Endodermal cell (in vitro differentiated cells): ENCODE measurements at regions not wholly inside any gene's neighbourhood (a gene's known extent, or its start where the extent isn't known, plus 50 kb on each side); places are given as distances from the start of the nearest gene placed in this dataset.

Source experiments
- DNase-seq: peaks from one replicate; pipeline ENCODE4 v3.0.0-alpha.2; 2017
- H3K27ac ChIP-seq: 2 replicates; pipeline ENCODE4 v1.5.1; 2013; ENCODE audit warnings: mild to moderate bottlenecking, low read depth, low read length, moderate library complexity
- H3K27me3 ChIP-seq: 2 replicates; pipeline ENCODE4 v1.6.1; 2013; ENCODE audit warnings: mild to moderate bottlenecking, low read length, moderate library complexity; ENCODE audit not compliant: insufficient read depth, control insufficient read depth, poor library complexity, severe bottlenecking
- H3K36me3 ChIP-seq: 2 replicates; pipeline ENCODE4 v1.7.0; 2013; ENCODE audit warnings: mild to moderate bottlenecking, low read length, moderate library complexity; ENCODE audit not compliant: control insufficient read depth, insufficient read depth
- H3K4me1 ChIP-seq: one replicate; pipeline ENCODE4 v1.7.0; 2013; ENCODE audit warnings: low read length; ENCODE audit not compliant: control insufficient read depth, insufficient read depth
- H3K4me3 ChIP-seq: 2 replicates; pipeline ENCODE4 v1.5.1; 2013; ENCODE audit warnings: mild to moderate bottlenecking, low read length, moderate library complexity
- H3K9ac ChIP-seq: 2 replicates; pipeline ENCODE4 v1.6.1; 2013; ENCODE audit warnings: mild to moderate bottlenecking, low read length, moderate library complexity; ENCODE audit not compliant: poor library complexity, severe bottlenecking; ENCODE audit errors: extremely low read depth
- H3K9me3 ChIP-seq: 2 replicates; pipeline ENCODE4 v1.6.1; 2013; ENCODE audit warnings: mild to moderate bottlenecking, low read length, moderate library complexity; ENCODE audit not compliant: control insufficient read depth
- H3K27ac Mint-ChIP-seq: 2 replicates; pipeline ENCODE4 v1.8.0; 2020; ENCODE audit warnings: mixed read lengths
- H3K27me3 Mint-ChIP-seq: 2 replicates; pipeline ENCODE4 v1.8.0; 2021; ENCODE audit warnings: mild to moderate bottlenecking, mixed read lengths; ENCODE audit not compliant: insufficient read depth
- H3K36me3 Mint-ChIP-seq: 2 replicates; pipeline ENCODE4 v1.8.0; 2020; ENCODE audit warnings: low read depth, mixed read lengths
- H3K4me1 Mint-ChIP-seq: 2 replicates; pipeline ENCODE4 v1.8.0; 2020; ENCODE audit warnings: mixed read lengths
- H3K4me3 Mint-ChIP-seq: 2 replicates; pipeline ENCODE4 v1.8.0; 2020; ENCODE audit warnings: mild to moderate bottlenecking, moderate library complexity, mixed read lengths
- H3K9me3 Mint-ChIP-seq: 2 replicates; pipeline ENCODE4 v1.8.0; 2020; ENCODE audit warnings: mild to moderate bottlenecking, mixed read lengths
- WGBS, 2 experiments: methylation state at CpG; one replicate each; pipeline versions ENCODE4 v1.1.5 to v1.1.7; 2013; ENCODE audit warnings: missing lambda C conversion rate in 2 of 2, mixed read lengths in 1 of 2; ENCODE audit not compliant: insufficient coverage in 1 of 2, insufficient read length in 1 of 2; 5-methylcytosine and 5-hydroxymethylcytosine counted together
- TF ChIP-seq, protein P1 (sequence below): fragments of 200-600 bp; sonication (generic); conservative IDR thresholded peaks from 2 replicates; pipeline ENCODE4 v1.5.0; 2021; ENCODE audit warnings: antibody characterized with exemption, mild to moderate bottlenecking

DNA sequence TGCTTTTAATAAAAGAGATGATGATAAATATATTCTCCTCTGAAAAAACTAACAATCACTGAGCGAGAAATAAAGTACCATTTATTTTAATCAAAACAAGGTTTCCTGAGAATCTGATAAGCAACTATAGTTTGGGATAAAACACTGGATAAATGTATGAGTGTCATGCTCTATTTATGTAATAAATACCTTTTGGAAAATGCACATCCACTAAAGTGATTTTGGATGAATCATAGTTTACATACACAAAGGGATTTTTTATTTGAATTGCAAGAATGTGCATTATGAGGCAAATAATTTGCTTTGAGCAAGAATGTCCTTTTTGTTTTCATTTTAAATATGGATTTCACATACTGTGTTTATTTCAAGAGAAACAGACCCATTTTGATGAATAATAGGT is 1483.5 kb downstream of the MRPL39 start:
- Histone ChIP-seq H3K27me3 (no peaks in the 10 kb centered on the region), H3K4me3 (no peak overlapping the region), H3K9ac (no peak overlapping the region), H3K4me1 (no peaks in the 10 kb centered on the region), H3K27ac (no peak overlapping the region), H3K36me3 (no peaks in the 10 kb centered on the region), H3K9me3 (peaks cover 5% of the 10 kb centered on the region)
- Mint-ChIP-seq H3K27ac (no peak overlapping the region), H3K9me3 (peaks cover 26% of the 10 kb centered on the region), H3K36me3 (no peaks in the 10 kb centered on the region), H3K4me3 (no peak overlapping the region), H3K27me3 (no peaks in the 10 kb centered on the region), H3K4me1 (no peaks in the 10 kb centered on the region)
- WGBS, 2 experiments, result 80% methylated on average over 1 of the region's 1 CpG; no CpG with 5 or more reads in 1 of the 2 experiments
- DNase-seq, result no peak
- TF ChIP-seq, protein P1, sequence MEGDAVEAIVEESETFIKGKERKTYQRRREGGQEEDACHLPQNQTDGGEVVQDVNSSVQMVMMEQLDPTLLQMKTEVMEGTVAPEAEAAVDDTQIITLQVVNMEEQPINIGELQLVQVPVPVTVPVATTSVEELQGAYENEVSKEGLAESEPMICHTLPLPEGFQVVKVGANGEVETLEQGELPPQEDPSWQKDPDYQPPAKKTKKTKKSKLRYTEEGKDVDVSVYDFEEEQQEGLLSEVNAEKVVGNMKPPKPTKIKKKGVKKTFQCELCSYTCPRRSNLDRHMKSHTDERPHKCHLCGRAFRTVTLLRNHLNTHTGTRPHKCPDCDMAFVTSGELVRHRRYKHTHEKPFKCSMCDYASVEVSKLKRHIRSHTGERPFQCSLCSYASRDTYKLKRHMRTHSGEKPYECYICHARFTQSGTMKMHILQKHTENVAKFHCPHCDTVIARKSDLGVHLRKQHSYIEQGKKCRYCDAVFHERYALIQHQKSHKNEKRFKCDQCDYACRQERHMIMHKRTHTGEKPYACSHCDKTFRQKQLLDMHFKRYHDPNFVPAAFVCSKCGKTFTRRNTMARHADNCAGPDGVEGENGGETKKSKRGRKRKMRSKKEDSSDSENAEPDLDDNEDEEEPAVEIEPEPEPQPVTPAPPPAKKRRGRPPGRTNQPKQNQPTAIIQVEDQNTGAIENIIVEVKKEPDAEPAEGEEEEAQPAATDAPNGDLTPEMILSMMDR, result no peak

DNA sequence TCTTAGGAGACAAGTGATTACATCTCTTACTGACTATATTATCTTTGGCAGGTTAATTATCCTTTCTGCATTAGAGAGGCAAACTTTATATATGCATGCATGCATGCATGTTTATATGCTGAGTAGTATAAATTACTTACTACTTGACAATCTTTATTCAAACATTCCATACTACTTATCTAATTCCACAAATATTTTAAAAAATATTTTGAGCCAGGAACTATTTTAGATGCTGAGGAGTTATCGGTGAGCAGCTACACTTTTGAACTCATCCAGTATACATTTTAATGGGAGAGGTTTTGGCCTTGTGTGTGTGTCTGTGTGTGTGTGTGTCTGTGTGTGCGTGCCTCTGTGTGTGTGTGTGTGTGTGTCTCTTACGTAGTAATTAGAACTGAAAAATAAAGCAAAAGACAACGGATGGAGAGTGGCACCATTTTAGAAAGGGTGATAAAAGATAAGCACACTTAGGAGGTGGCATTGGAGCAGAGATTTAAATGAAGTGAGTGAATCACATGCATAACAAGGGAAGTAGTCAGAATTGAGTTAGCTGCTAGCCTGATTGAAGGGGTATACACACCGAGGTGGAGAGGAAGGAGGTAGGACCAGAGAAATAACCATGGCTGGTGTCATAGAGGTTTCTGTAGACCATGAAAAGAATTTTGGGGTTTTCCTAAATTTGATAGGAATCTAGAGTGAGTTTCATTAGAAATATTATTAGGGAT is 1488.4 kb downstream of the MRPL39 start:
- Histone ChIP-seq H3K9ac (no peak overlapping the region), H3K9me3 (no peaks in the 10 kb centered on the region), H3K4me1 (no peaks in the 10 kb centered on the region), H3K4me3 (no peak overlapping the region), H3K36me3 (no peaks in the 10 kb centered on the region), H3K27ac (no peak overlapping the region), H3K27me3 (no peaks in the 10 kb centered on the region)
- TF ChIP-seq, protein P1, result no peak
- H3K4me3 Mint-ChIP-seq, result no peak overlapping the region
- no peaks in the 10 kb centered on the region for H3K27me3 Mint-ChIP-seq
- H3K4me1 Mint-ChIP-seq, result no peaks in the 10 kb centered on the region
- no peak overlapping the region for H3K27ac Mint-ChIP-seq
- no peak for DNase-seq
- WGBS, 2 experiments, result 82% methylated on average over 4 to 5 of the region's 5 CpGs
- H3K9me3 Mint-ChIP-seq, result peaks cover 30% of the 10 kb centered on the region
- H3K36me3 Mint-ChIP-seq, result no peaks in the 10 kb centered on the region

DNA sequence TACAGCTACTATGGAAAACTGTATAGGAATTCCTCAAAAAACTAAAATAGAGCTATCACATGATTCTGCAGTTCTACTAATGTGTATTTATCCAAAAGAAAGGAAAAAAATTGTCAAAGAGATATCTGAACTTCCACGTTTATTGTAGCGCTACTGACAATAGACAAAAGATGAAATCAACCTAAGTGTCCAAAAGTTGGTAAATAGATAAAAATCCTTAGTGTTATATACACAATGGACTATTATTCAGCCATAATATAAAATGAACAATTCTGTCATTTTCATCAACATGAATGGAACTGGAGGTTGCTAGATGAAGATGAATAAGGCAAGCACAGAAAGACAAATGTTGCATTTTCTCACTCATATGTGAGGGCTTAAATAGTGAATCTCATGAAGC is 1492.1 kb downstream of the MRPL39 start:
- no peaks in the 10 kb centered on the region for H3K9me3 ChIP-seq
- Mint-ChIP-seq H3K27ac (no peak overlapping the region), H3K36me3 (no peaks in the 10 kb centered on the region), H3K27me3 (no peaks in the 10 kb centered on the region), H3K4me3 (no peak overlapping the region), H3K4me1 (no peaks in the 10 kb centered on the region), H3K9me3 (peaks cover 33% of the 10 kb centered on the region)
- no peaks in the 10 kb centered on the region for H3K4me1 ChIP-seq
- H3K4me3 ChIP-seq, result no peak overlapping the region
- H3K27me3 ChIP-seq, result no peaks in the 10 kb centered on the region
- no peak for DNase-seq
- no peak overlapping the region for H3K9ac ChIP-seq
- 93% methylated on average over 2 of the region's 2 CpGs; no CpG with 5 or more reads in 1 of the 2 experiments for WGBS, 2 experiments
- no peak overlapping the region for H3K27ac ChIP-seq
- TF ChIP-seq, protein P1, result no peak
- no peaks in the 10 kb centered on the region for H3K36me3 ChIP-seq
